ENCODE measurements at regions not wholly inside any gene's neighbourhood (a gene's known extent, or its start where the extent isn't known, plus 50 kb on each side); places are given as distances from the start of the nearest gene placed in this dataset.

- H3K4me1 Mint-ChIP-seq (ENCODE audit: low read depth) = no peaks in the 10 kb centered on the region
- DNase-seq (ENCODE audit: low spot score) = no peak
- no peak overlapping the region for H3K27ac Mint-ChIP-seq (ENCODE audit: unreplicated experiment)
- H3K9me3 Mint-ChIP-seq (ENCODE audit: low read depth) = peaks cover 6% of the 10 kb centered on the region
- H3K27me3 Mint-ChIP-seq (ENCODE audit: low read depth) = peaks cover 3% of the 10 kb centered on the region
- no peak overlapping the region for H3K4me3 Mint-ChIP-seq (ENCODE audit: unreplicated experiment)
- TF ChIP-seq CTCF (IDR thresholded peaks at IDR 0.05) = no peak
- peaks cover 3% of the 10 kb centered on the region for H3K36me3 Mint-ChIP-seq (ENCODE audit: low read depth)
Measured at GRCh38 chr6:44528370-44528644, 140.8 kb downstream of the CDC5L start.

- no peak for TF ChIP-seq CTCF (IDR thresholded peaks at IDR 0.05)
- peaks cover 3% of the 10 kb centered on the region for H3K27me3 Mint-ChIP-seq (ENCODE audit: low read depth)
- H3K36me3 Mint-ChIP-seq (ENCODE audit: low read depth) = peaks cover 3% of the 10 kb centered on the region
- DNase-seq (ENCODE audit: low spot score) = no peak
- no peak overlapping the region for H3K4me3 Mint-ChIP-seq (ENCODE audit: unreplicated experiment)
- peaks cover 6% of the 10 kb centered on the region for H3K9me3 Mint-ChIP-seq (ENCODE audit: low read depth)
- H3K27ac Mint-ChIP-seq (ENCODE audit: unreplicated experiment) = no peak overlapping the region
- H3K4me1 Mint-ChIP-seq (ENCODE audit: low read depth) = no peaks in the 10 kb centered on the region
Measured at GRCh38 chr6:44528716-44529115, 141.2 kb downstream of the CDC5L start.

GRCh38 chr6:44529146-44529905 is 141.8 kb downstream of the CDC5L start:
- no peak overlapping the region for H3K27ac Mint-ChIP-seq (ENCODE audit: unreplicated experiment)
- H3K36me3 Mint-ChIP-seq (ENCODE audit: low read depth) = peaks cover under 1% of the 10 kb centered on the region
- TF ChIP-seq CTCF (IDR thresholded peaks at IDR 0.05) = no peak
- H3K4me3 Mint-ChIP-seq (ENCODE audit: unreplicated experiment) = no peak overlapping the region
- peaks cover 3% of the 10 kb centered on the region for H3K27me3 Mint-ChIP-seq (ENCODE audit: low read depth)
- H3K4me1 Mint-ChIP-seq (ENCODE audit: low read depth) = no peaks in the 10 kb centered on the region
- DNase-seq (ENCODE audit: low spot score) = no peak
- peaks cover 3% of the 10 kb centered on the region for H3K9me3 Mint-ChIP-seq (ENCODE audit: low read depth)

GRCh38 chr6:44530209-44530909 is 142.9 kb downstream of the CDC5L start:
- DNase-seq (ENCODE audit: low spot score) = no peak
- Mint-ChIP-seq H3K36me3 (ENCODE audit: low read depth) (no peaks in the 10 kb centered on the region), H3K4me3 (ENCODE audit: unreplicated experiment) (no peak overlapping the region), H3K27ac (ENCODE audit: unreplicated experiment) (no peak overlapping the region), H3K9me3 (ENCODE audit: low read depth) (no peaks in the 10 kb centered on the region), H3K4me1 (ENCODE audit: low read depth) (no peaks in the 10 kb centered on the region), H3K27me3 (ENCODE audit: low read depth) (peaks cover 3% of the 10 kb centered on the region)
- no peak for TF ChIP-seq CTCF (IDR thresholded peaks at IDR 0.05)

- no peak overlapping the region for H3K4me3 Mint-ChIP-seq (ENCODE audit: unreplicated experiment)
- peaks cover 3% of the 10 kb centered on the region for H3K27me3 Mint-ChIP-seq (ENCODE audit: low read depth)
- no peak for DNase-seq (ENCODE audit: low spot score)
- H3K4me1 Mint-ChIP-seq (ENCODE audit: low read depth) = no peaks in the 10 kb centered on the region
- no peaks in the 10 kb centered on the region for H3K9me3 Mint-ChIP-seq (ENCODE audit: low read depth)
- no peak for TF ChIP-seq CTCF (IDR thresholded peaks at IDR 0.05)
- no peak overlapping the region for H3K27ac Mint-ChIP-seq (ENCODE audit: unreplicated experiment)
- no peaks in the 10 kb centered on the region for H3K36me3 Mint-ChIP-seq (ENCODE audit: low read depth)
Measured at GRCh38 chr6:44530910-44531234, 143.4 kb downstream of the CDC5L start.

Measured in chondrocyte (in vitro differentiated cells).